PC-9 (cell line): ENCODE measurements at regions not wholly inside any gene's neighbourhood (a gene's known extent, or its start where the extent isn't known, plus 50 kb on each side); places are given as distances from the start of the nearest gene placed in this dataset.
A peak's percentile ranks its signal among the peaks of the same experiment; 100 is the strongest.

ENCODE experiments used
- BruUV-seq: library from RNA; stranded (reverse); fragments of 400-500 nt; replicated peaks from 2 replicates; lab custom pipeline; 2021; lab: Mats Ljungman, UMichigan
- CTCF ChIA-PET: fragments of 300-600 bp; sonication (Branson Sonifier 250); formaldehyde crosslinking; loops from one replicate; lab custom pipeline; 2022; ENCODE audit warnings: antibody characterized with exemption; lab: Charles Lee
- POLR2A ChIA-PET: fragments of 300-600 bp; sonication (Branson Sonifier 250); formaldehyde crosslinking; loops from one replicate; lab custom pipeline; 2022; ENCODE audit warnings: antibody characterized with exemption; ENCODE audit not compliant: unreplicated experiment; lab: Charles Lee
- DNase-seq, 2 experiments: peaks; one replicate each; pipeline versions ENCODE4 v3.0.0 to v3.0.0-alpha.2; 2015 to 2022; ENCODE audit warnings: mixed read lengths in 1 of 2
- H2AFZ ChIP-seq: fragments of 200-600 bp; sonication (generic); 2 replicates; pipeline ENCODE4 v1.8.1; 2017; ENCODE audit warnings: antibody characterized with exemption
- H3F3A ChIP-seq: fragments of 200-600 bp; sonication (generic); 2 replicates; pipeline ENCODE4 v1.8.1; 2017; ENCODE audit warnings: antibody characterized with exemption, mild to moderate bottlenecking, low read depth; ENCODE audit not compliant: insufficient read depth
- H3K27ac ChIP-seq: fragments of 200-600 bp; sonication (generic); 2 replicates; pipeline ENCODE4 v1.6.1; 2016; ENCODE audit warnings: mixed run types
- H3K27me3 ChIP-seq: fragments of 200-600 bp; sonication (generic); 2 replicates; pipeline ENCODE4 v1.6.1; 2016; ENCODE audit warnings: low read depth, mixed run types; ENCODE audit not compliant: insufficient read depth
- H3K36me3 ChIP-seq: fragments of 200-600 bp; sonication (generic); 2 replicates; pipeline ENCODE4 v1.6.1; 2016; ENCODE audit warnings: low read depth, mixed run types
- H3K4me1 ChIP-seq: fragments of 200-600 bp; sonication (generic); replicated peaks from 2 replicates; pipeline ENCODE4 v1.6.1; 2016; ENCODE audit warnings: mixed run types; ENCODE audit not compliant: insufficient read depth
- H3K4me2 ChIP-seq: fragments of 200-600 bp; sonication (generic); 2 replicates; pipeline ENCODE4 v1.6.1; 2017; ENCODE audit warnings: mixed run types
- H3K4me3 ChIP-seq: fragments of 200-600 bp; sonication (generic); 2 replicates; pipeline ENCODE4 v1.6.1; 2016; ENCODE audit warnings: mixed run types
- H3K79me2 ChIP-seq: fragments of 200-600 bp; sonication (generic); 2 replicates; pipeline ENCODE4 v1.6.1; 2017; ENCODE audit warnings: low read depth, mixed run types
- H3K9me2 ChIP-seq: fragments of 200-600 bp; sonication (generic); 2 replicates; pipeline ENCODE4 v1.8.1; 2017; ENCODE audit warnings: mild to moderate bottlenecking; ENCODE audit not compliant: insufficient read depth
- H3K9me3 ChIP-seq: fragments of 200-600 bp; sonication (generic); 2 replicates; pipeline ENCODE4 v1.8.1; 2016; ENCODE audit warnings: low read depth; ENCODE audit not compliant: insufficient read depth
- H4K20me1 ChIP-seq: fragments of 200-600 bp; sonication (generic); 2 replicates; pipeline ENCODE4 v1.8.1; 2017; ENCODE audit not compliant: insufficient read depth
- CTCF ChIP-seq: fragments of 200-600 bp; sonication (generic); conservative IDR thresholded peaks from 2 replicates; pipeline ENCODE4 v1.6.1; 2017; ENCODE audit warnings: mixed run types, antibody characterized with exemption, mild to moderate bottlenecking, moderate library complexity
- EZH2 ChIP-seq: fragments of 200-600 bp; sonication (generic); IDR thresholded peaks from 2 replicates; pipeline ENCODE4 v1.8.0; 2017; ENCODE audit warnings: antibody characterized with exemption, low read depth
- intact Hi-C: fragments of 100-400 bp; cut with micrococcal nuclease; formaldehyde crosslinking; loops from one replicate; pipeline ENCODE4 v1.10.0; 2022; ENCODE audit not compliant: unreplicated experiment

DNA sequence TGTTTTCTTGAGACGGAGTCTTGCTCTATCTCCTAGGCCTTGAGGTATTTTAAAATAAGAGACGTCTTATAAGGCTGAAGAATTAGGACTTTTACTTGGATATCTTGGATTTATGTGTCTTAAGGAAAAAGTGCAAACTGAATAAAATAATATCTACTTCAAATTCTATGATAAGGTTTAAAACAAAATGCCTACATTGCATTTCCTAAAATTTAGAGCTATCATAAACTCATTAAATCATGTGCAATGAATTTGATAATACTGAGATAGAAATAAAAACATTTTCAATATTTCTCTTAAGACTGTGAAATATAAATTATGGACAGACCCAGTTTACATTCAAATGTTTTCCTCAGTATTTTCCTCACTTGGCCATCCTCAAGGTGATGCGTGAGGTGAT, 729.5 kb upstream of the LMO3 start:
- no peak for DNase-seq
- H3K9me3 ChIP-seq: no peaks in the 10 kb centered on the region; the same call in 1 of the 2 replicates
- no peak overlapping the region for H3K4me2 ChIP-seq
- TF ChIP-seq EZH2 (no peak), CTCF (no peak)
- intact Hi-C loops: no loop called here
- H2AFZ ChIP-seq: no peak overlapping the region
- ChIA-PET CTCF (no interaction called here), POLR2A (interaction anchor here (0.6 kb wide), 1 partner anchor 8 kb away, joined by 4 read pairs; no protein-coding TSS in a partner anchor)
- H3K9me2 ChIP-seq: no peaks in the 10 kb centered on the region; the same call in 1 of the 2 replicates
- H4K20me1 ChIP-seq: no peaks in the 10 kb centered on the region
- no peaks in the 10 kb centered on the region for H3F3A ChIP-seq
- H3K4me1 ChIP-seq: no peaks in the 10 kb centered on the region
- no peaks in the 10 kb centered on the region for H3K36me3 ChIP-seq
- no TSS peak for BruUV-seq
- H3K4me3 ChIP-seq: no peak overlapping the region
- H3K27ac ChIP-seq: no peak overlapping the region
- H3K27me3 ChIP-seq: no peaks in the 10 kb centered on the region
- H3K79me2 ChIP-seq: no peaks in the 10 kb centered on the region

- Histone ChIP-seq H3F3A (no peaks in the 10 kb centered on the region), H3K36me3 (no peaks in the 10 kb centered on the region), H2AFZ (no peak overlapping the region), H3K4me1 (no peaks in the 10 kb centered on the region), H3K79me2 (no peaks in the 10 kb centered on the region), H3K4me2 (no peak overlapping the region), H3K27ac (no peak overlapping the region), H3K4me3 (no peak overlapping the region), H3K27me3 (no peaks in the 10 kb centered on the region), H3K9me3 (no peaks in the 10 kb centered on the region; the same call in none of the 2 replicates), H4K20me1 (no peaks in the 10 kb centered on the region), H3K9me2 (no peaks in the 10 kb centered on the region; the same call in 1 of the 2 replicates)
- no TSS peak for BruUV-seq
- CTCF ChIA-PET: no interaction called here
- intact Hi-C loops: no loop called here
- no peak for TF ChIP-seq EZH2
- no peak for TF ChIP-seq CTCF
- POLR2A ChIA-PET: interaction anchor here (0.6 kb wide), 1 partner anchor 9 kb away, joined by 4 read pairs; no protein-coding TSS in a partner anchor
- peak in 1 of 2 experiments; percentile 10 for DNase-seq
Measured at GRCh38 chr12:17334784-17335183, 728.8 kb upstream of the LMO3 start.

- Histone ChIP-seq H3K9me2 (no peaks in the 10 kb centered on the region; the same call in 1 of the 2 replicates), H3K27ac (no peak overlapping the region), H3K79me2 (no peaks in the 10 kb centered on the region), H3F3A (no peaks in the 10 kb centered on the region), H3K4me3 (no peak overlapping the region), H4K20me1 (no peaks in the 10 kb centered on the region), H3K4me1 (no peaks in the 10 kb centered on the region), H3K36me3 (no peaks in the 10 kb centered on the region), H3K27me3 (no peaks in the 10 kb centered on the region), H2AFZ (peak overlapping the region; percentile 19; the same call in 1 of the 2 replicates), H3K9me3 (no peaks in the 10 kb centered on the region; the same call in none of the 2 replicates), H3K4me2 (no peak overlapping the region)
- TF ChIP-seq CTCF (no peak), EZH2 (no peak)
- DNase-seq: no peak
- ChIA-PET POLR2A (no interaction called here), CTCF (no interaction called here)
- BruUV-seq: no TSS peak
- intact Hi-C loops: no loop called here
Measured at GRCh38 chr12:17333287-17333686, 727.3 kb upstream of the LMO3 start.
